GM23338 (cell line): ENCODE measurements at regions not wholly inside any gene's neighbourhood (a gene's known extent, or its start where the extent isn't known, plus 50 kb on each side); places are given as distances from the start of the nearest gene placed in this dataset.
A peak's percentile ranks its signal among the peaks of the same experiment; 100 is the strongest.

Source experiments
- ATAC-seq: fragments of 200-7000 bp; cut with Tn5 transposase; 3 replicates; pipeline ENCODE4 v1.9.1; 2020
- DNase-seq: peaks from one replicate; pipeline ENCODE4 v3.0.0-alpha.2; 2015; ENCODE audit warnings: low spot score
- H2AFZ ChIP-seq: fragments of 200-600 bp; sonication (generic); 2 replicates; pipeline ENCODE4 v1.8.0; 2016; ENCODE audit warnings: antibody characterized with exemption, mild to moderate bottlenecking, moderate library complexity
- H3F3A ChIP-seq: fragments of 200-600 bp; sonication (generic); replicated peaks from 2 replicates; pipeline ENCODE4 v1.8.0; 2017; ENCODE audit warnings: antibody characterized with exemption, mixed run types, low read depth
- H3K27ac ChIP-seq: fragments of 200-600 bp; sonication (generic); 2 replicates; pipeline ENCODE4 v1.6.1; 2016; ENCODE audit warnings: low read depth
- H3K27me3 ChIP-seq: fragments of 200-600 bp; sonication (generic); 2 replicates; pipeline ENCODE4 v1.8.0; 2016; ENCODE audit warnings: mild to moderate bottlenecking, mixed run types, moderate library complexity; ENCODE audit not compliant: insufficient read depth
- H3K36me3 ChIP-seq: fragments of 200-600 bp; sonication (generic); 2 replicates; pipeline ENCODE4 v1.8.0; 2016; ENCODE audit warnings: mild to moderate bottlenecking; ENCODE audit not compliant: insufficient read depth
- H3K4me1 ChIP-seq: fragments of 200-600 bp; sonication (generic); 2 replicates; pipeline ENCODE4 v1.8.0; 2016; ENCODE audit warnings: mild to moderate bottlenecking, moderate library complexity; ENCODE audit not compliant: insufficient read depth
- H3K4me2 ChIP-seq: fragments of 200-600 bp; sonication (generic); 2 replicates; pipeline ENCODE4 v1.7.1; 2017; ENCODE audit warnings: mixed run types
- H3K4me3 ChIP-seq: fragments of 200-600 bp; sonication (generic); 2 replicates; pipeline ENCODE4 v1.6.1; 2016; ENCODE audit warnings: mixed run types
- H3K79me2 ChIP-seq: fragments of 200-600 bp; sonication (generic); replicated peaks from 2 replicates; pipeline ENCODE4 v1.8.0; 2017; ENCODE audit warnings: mild to moderate bottlenecking; ENCODE audit not compliant: insufficient read depth
- H3K9me2 ChIP-seq: fragments of 200-600 bp; sonication (generic); 2 replicates; pipeline ENCODE4 v1.8.0; 2017; ENCODE audit not compliant: insufficient read depth
- H4K20me1 ChIP-seq: fragments of 200-600 bp; sonication (generic); replicated peaks from 2 replicates; pipeline ENCODE4 v1.8.0; 2017; ENCODE audit warnings: mild to moderate bottlenecking; ENCODE audit not compliant: insufficient read depth
- H3K27ac Mint-ChIP-seq: 2 replicates; pipeline ENCODE4 v1.8.0; 2020; ENCODE audit warnings: inconsistent platforms, mild to moderate bottlenecking, moderate library complexity, mixed read lengths
- H3K27me3 Mint-ChIP-seq: 3 replicates; pipeline ENCODE4 v1.8.0; 2022; ENCODE audit warnings: low read depth, mild to moderate bottlenecking, moderate library complexity, mixed read lengths, inconsistent platforms; ENCODE audit not compliant: insufficient read depth, poor library complexity
- H3K36me3 Mint-ChIP-seq: 3 replicates; pipeline ENCODE4 v1.8.0; 2021; ENCODE audit warnings: low read depth, mild to moderate bottlenecking, inconsistent platforms, moderate library complexity, mixed read lengths
- H3K4me1 Mint-ChIP-seq: 3 replicates; pipeline ENCODE4 v1.8.0; 2020; ENCODE audit warnings: mild to moderate bottlenecking, inconsistent platforms, mixed read lengths
- H3K4me3 Mint-ChIP-seq: 3 replicates; pipeline ENCODE4 v1.8.0; 2021; ENCODE audit warnings: moderate library complexity, mild to moderate bottlenecking, inconsistent platforms, mixed read lengths
- H3K9me3 Mint-ChIP-seq: 3 replicates; pipeline ENCODE4 v1.8.0; 2020; ENCODE audit warnings: moderate library complexity, mild to moderate bottlenecking, inconsistent platforms, mixed read lengths
- ETS1 ChIP-seq: IDR thresholded peaks from 2 replicates; pipeline ENCODE4 v1.6.1; 2016; ENCODE audit warnings: antibody characterized with exemption
- JUNB ChIP-seq: IDR thresholded peaks from one replicate; pipeline ENCODE4 v1.6.1; 2016; ENCODE audit warnings: antibody characterized with exemption; ENCODE audit not compliant: unreplicated experiment
- NANOG ChIP-seq: IDR thresholded peaks from 2 replicates; pipeline ENCODE4 v1.6.1; 2016; ENCODE audit warnings: antibody characterized with exemption, borderline replicate concordance
- POLR2AphosphoS5 ChIP-seq: IDR thresholded peaks from 2 replicates; pipeline ENCODE4 v1.6.1; 2016; ENCODE audit warnings: antibody characterized with exemption, low read depth
- STAT1 ChIP-seq: IDR thresholded peaks from one replicate; pipeline ENCODE4 v1.6.1; 2016; ENCODE audit warnings: antibody characterized with exemption; ENCODE audit not compliant: unreplicated experiment
- ZNF462 ChIP-seq: fragments of 250-450 bp; sonication (Bioruptor Pico); IDR thresholded peaks from 2 replicates; pipeline ENCODE4 v1.5.0; 2020; ENCODE audit warnings: mild to moderate bottlenecking, moderate library complexity
- TF ChIP-seq, protein P1 (sequence below), 2 experiments: fragments of 200-600 bp in 1 of 2; sonication (generic) in 1 of 2; conservative IDR thresholded peaks; 2 replicates each; pipeline versions ENCODE4 v1.5.1 to v1.6.1; 2016 to 2017; ENCODE audit warnings: antibody characterized with exemption in 2 of 2, low read depth in 2 of 2, mild to moderate bottlenecking in 2 of 2, moderate library complexity in 1 of 2
- TF ChIP-seq, protein P2 (sequence below): IDR thresholded peaks from one replicate; pipeline ENCODE4 v1.6.1; 2018; ENCODE audit warnings: antibody characterized with exemption; ENCODE audit not compliant: unreplicated experiment

DNA sequence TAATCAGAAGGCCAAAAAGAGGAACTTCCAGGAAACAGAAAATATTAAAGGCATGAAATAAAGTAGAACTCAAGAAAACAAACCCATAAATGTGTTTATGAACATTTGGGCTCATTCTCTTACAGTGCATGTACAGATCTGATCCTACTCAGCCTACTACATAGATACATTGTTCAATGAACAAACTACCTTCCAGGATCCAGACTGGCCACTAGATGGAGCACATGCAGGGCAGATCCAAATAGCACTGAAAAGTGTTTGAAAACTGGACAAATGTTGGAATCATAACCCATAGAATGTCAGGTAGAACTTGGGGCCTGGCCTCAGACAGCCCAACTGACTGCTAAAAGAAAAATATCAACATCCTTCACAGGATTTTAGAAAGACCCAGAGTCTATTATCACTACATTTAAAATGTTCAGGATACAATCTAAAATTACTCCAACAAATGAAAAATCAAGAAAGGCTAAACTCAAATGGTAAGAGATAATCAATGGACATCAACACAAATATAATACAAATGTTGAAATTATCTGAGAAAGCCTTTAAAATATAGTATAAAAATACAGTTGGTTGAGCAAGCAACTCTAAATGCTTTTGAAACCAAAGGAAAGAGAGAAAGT is 122.4 kb upstream of the NUDT7 start:
- H3K36me3 Mint-ChIP-seq, result peaks cover 5% of the 10 kb centered on the region; the same call in 1 of the 3 replicates
- Histone ChIP-seq H3K4me1 (no peaks in the 10 kb centered on the region), H3K27me3 (no peaks in the 10 kb centered on the region), H3K79me2 (no peaks in the 10 kb centered on the region), H3K4me2 (no peak overlapping the region), H3K36me3 (no peaks in the 10 kb centered on the region), H4K20me1 (no peaks in the 10 kb centered on the region), H2AFZ (no peak overlapping the region), H3F3A (no peaks in the 10 kb centered on the region), H3K9me2 (no peaks in the 10 kb centered on the region), H3K27ac (no peak overlapping the region), H3K4me3 (no peak overlapping the region)
- H3K9me3 Mint-ChIP-seq, result peaks cover 11% of the 10 kb centered on the region; the same call in 1 of the 3 replicates
- no peak overlapping the region for H3K4me3 Mint-ChIP-seq
- no peak overlapping the region for H3K27ac Mint-ChIP-seq
- ATAC-seq (peak; percentile 39; the same call in 2 of the 3 replicates), DNase-seq (peak; percentile 57)
- H3K27me3 Mint-ChIP-seq, result no peaks in the 10 kb centered on the region
- H3K4me1 Mint-ChIP-seq, result peaks cover 16% of the 10 kb centered on the region
- no peak for TF ChIP-seq ETS1
- TF ChIP-seq POLR2AphosphoS5, result no peak
- TF ChIP-seq STAT1, result no peak
- TF ChIP-seq, protein P1, sequence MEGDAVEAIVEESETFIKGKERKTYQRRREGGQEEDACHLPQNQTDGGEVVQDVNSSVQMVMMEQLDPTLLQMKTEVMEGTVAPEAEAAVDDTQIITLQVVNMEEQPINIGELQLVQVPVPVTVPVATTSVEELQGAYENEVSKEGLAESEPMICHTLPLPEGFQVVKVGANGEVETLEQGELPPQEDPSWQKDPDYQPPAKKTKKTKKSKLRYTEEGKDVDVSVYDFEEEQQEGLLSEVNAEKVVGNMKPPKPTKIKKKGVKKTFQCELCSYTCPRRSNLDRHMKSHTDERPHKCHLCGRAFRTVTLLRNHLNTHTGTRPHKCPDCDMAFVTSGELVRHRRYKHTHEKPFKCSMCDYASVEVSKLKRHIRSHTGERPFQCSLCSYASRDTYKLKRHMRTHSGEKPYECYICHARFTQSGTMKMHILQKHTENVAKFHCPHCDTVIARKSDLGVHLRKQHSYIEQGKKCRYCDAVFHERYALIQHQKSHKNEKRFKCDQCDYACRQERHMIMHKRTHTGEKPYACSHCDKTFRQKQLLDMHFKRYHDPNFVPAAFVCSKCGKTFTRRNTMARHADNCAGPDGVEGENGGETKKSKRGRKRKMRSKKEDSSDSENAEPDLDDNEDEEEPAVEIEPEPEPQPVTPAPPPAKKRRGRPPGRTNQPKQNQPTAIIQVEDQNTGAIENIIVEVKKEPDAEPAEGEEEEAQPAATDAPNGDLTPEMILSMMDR (conservative IDR thresholded peaks at IDR 0.05; ENCODE audit: low read depth in 2 of 2), result peak; percentile 86 to 95
- TF ChIP-seq NANOG, result no peak
- TF ChIP-seq, protein P2, sequence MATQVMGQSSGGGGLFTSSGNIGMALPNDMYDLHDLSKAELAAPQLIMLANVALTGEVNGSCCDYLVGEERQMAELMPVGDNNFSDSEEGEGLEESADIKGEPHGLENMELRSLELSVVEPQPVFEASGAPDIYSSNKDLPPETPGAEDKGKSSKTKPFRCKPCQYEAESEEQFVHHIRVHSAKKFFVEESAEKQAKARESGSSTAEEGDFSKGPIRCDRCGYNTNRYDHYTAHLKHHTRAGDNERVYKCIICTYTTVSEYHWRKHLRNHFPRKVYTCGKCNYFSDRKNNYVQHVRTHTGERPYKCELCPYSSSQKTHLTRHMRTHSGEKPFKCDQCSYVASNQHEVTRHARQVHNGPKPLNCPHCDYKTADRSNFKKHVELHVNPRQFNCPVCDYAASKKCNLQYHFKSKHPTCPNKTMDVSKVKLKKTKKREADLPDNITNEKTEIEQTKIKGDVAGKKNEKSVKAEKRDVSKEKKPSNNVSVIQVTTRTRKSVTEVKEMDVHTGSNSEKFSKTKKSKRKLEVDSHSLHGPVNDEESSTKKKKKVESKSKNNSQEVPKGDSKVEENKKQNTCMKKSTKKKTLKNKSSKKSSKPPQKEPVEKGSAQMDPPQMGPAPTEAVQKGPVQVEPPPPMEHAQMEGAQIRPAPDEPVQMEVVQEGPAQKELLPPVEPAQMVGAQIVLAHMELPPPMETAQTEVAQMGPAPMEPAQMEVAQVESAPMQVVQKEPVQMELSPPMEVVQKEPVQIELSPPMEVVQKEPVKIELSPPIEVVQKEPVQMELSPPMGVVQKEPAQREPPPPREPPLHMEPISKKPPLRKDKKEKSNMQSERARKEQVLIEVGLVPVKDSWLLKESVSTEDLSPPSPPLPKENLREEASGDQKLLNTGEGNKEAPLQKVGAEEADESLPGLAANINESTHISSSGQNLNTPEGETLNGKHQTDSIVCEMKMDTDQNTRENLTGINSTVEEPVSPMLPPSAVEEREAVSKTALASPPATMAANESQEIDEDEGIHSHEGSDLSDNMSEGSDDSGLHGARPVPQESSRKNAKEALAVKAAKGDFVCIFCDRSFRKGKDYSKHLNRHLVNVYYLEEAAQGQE, result no peak
- no peak for TF ChIP-seq JUNB
- TF ChIP-seq ZNF462 (CRISPR knock-in tag), result no peak
